ENCODE measurements at regions not wholly inside any gene's neighbourhood (a gene's known extent, or its start where the extent isn't known, plus 50 kb on each side); places are given as distances from the start of the nearest gene placed in this dataset.
"Not testable (repeated sequence)": the region's sequence is repeated elsewhere in the genome, so short reads cannot be mapped to it uniquely, and the experiment has no call there.

DNA sequence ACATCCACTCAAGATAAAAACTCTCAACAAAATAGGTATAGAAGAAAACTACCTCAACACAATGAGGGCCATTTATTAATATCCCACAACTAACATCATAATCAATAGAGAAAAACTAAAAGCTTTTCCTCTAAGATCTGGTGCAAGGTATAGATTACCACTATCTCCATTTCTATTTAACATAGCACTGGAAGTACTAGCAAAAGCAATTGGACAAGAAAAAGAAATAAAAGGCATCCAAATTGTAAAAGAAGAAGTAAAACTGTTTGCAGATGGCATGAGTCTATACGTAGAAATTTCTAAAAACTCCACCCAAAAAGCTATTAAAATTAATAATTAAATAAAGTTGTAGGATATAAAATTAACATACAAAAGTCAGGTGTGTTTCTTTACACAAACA lies 230.8 kb upstream of the PRSS16 start:
- Histone ChIP-seq H3K9ac (ENCODE audit: insufficient read depth in 1 of 2, low read length in 2 of 2) (no peak overlapping the region), H3K9me3 (ENCODE audit: control insufficient read depth in 4 of 4, insufficient read depth in 3 of 4, low read length in 3 of 4) (peaks cover 0 to 5% (median 2%) of the 10 kb centered on the region in 4 donors), H3K27me3 (ENCODE audit: control insufficient read depth in 3 of 3, insufficient read depth in 3 of 3, low read length in 2 of 3) (no peaks in the 10 kb centered on the region), H3K27ac (ENCODE audit: low read depth in 1 of 2, low read length in 1 of 2) (no peak overlapping the region), H3K36me3 (ENCODE audit: control insufficient read depth in 4 of 4, insufficient read depth in 4 of 4, low read length in 4 of 4) (no peaks in the 10 kb centered on the region), H3K4me1 (ENCODE audit: control insufficient read depth in 5 of 5, insufficient read depth in 5 of 5, low read length in 5 of 5) (peaks cover 0 to 3% (median 0%) of the 10 kb centered on the region in 5 donors), H3K4me3 (no peak overlapping the region)
- TF ChIP-seq, protein P1, sequence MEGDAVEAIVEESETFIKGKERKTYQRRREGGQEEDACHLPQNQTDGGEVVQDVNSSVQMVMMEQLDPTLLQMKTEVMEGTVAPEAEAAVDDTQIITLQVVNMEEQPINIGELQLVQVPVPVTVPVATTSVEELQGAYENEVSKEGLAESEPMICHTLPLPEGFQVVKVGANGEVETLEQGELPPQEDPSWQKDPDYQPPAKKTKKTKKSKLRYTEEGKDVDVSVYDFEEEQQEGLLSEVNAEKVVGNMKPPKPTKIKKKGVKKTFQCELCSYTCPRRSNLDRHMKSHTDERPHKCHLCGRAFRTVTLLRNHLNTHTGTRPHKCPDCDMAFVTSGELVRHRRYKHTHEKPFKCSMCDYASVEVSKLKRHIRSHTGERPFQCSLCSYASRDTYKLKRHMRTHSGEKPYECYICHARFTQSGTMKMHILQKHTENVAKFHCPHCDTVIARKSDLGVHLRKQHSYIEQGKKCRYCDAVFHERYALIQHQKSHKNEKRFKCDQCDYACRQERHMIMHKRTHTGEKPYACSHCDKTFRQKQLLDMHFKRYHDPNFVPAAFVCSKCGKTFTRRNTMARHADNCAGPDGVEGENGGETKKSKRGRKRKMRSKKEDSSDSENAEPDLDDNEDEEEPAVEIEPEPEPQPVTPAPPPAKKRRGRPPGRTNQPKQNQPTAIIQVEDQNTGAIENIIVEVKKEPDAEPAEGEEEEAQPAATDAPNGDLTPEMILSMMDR (IDR thresholded peaks at IDR 0.05; ENCODE audit: control extremely low read depth, extremely low read depth): no peak
- WGBS, 2 donors: 35 to 54% methylated on average over 1 of the region's 1 CpG
- DNase-seq (no peak), ATAC-seq (ENCODE audit: insufficient read depth, low FRiP score) (no peak)

GRCh38 chr6:27018401-27018800 lies 229.1 kb upstream of the PRSS16 start:
- H3K4me3 ChIP-seq; ATAC-seq (ENCODE audit: insufficient read depth, low FRiP score); H3K9me3 ChIP-seq (ENCODE audit: control insufficient read depth in 4 of 4, insufficient read depth in 3 of 4, low read length in 3 of 4); H3K4me1 ChIP-seq (ENCODE audit: control insufficient read depth in 5 of 5, insufficient read depth in 5 of 5, low read length in 5 of 5); H3K9ac ChIP-seq (ENCODE audit: insufficient read depth in 1 of 2, low read length in 2 of 2); H3K36me3 ChIP-seq (ENCODE audit: control insufficient read depth in 4 of 4, insufficient read depth in 4 of 4, low read length in 4 of 4); DNase-seq; H3K27ac ChIP-seq (ENCODE audit: low read depth in 1 of 2, low read length in 1 of 2); H3K27me3 ChIP-seq (ENCODE audit: control insufficient read depth in 3 of 3, insufficient read depth in 3 of 3, low read length in 2 of 3): not testable (repeated sequence)
- WGBS, 2 donors: 96% methylated on average over 6 of the region's 6 CpGs

- TF ChIP-seq, protein P1 (IDR thresholded peaks at IDR 0.05; ENCODE audit: control extremely low read depth, extremely low read depth): no peak
- DNase-seq: peak; percentile 91 to 95 (median 93)
- peak overlapping the region; percentile 78 to 98 for H3K9ac ChIP-seq (ENCODE audit: insufficient read depth in 1 of 2, low read length in 2 of 2)
- ATAC-seq (ENCODE audit: insufficient read depth, low FRiP score): peak; percentile 93
- peaks cover 0 to 3% (median 0%) of the 10 kb centered on the region in 5 donors for H3K4me1 ChIP-seq (ENCODE audit: control insufficient read depth in 5 of 5, insufficient read depth in 5 of 5, low read length in 5 of 5)
- H3K27ac ChIP-seq (ENCODE audit: low read depth in 1 of 2, low read length in 1 of 2): peak overlapping the region; percentile 81 to 96
- H3K9me3 ChIP-seq (ENCODE audit: control insufficient read depth in 4 of 4, insufficient read depth in 3 of 4, low read length in 3 of 4): peaks cover 0 to 6% (median 2%) of the 10 kb centered on the region in 4 donors
- H3K4me3 ChIP-seq: peak overlapping the region; percentile 54
- whole genome bisulfite sequencing, 2 donors: 3 to 5% methylated on average over 58 of the region's 58 CpGs
- H3K27me3 ChIP-seq (ENCODE audit: control insufficient read depth in 3 of 3, insufficient read depth in 3 of 3, low read length in 2 of 3): no peaks in the 10 kb centered on the region
- peaks cover 0 to 1% (median 0%) of the 10 kb centered on the region in 4 donors for H3K36me3 ChIP-seq (ENCODE audit: control insufficient read depth in 4 of 4, insufficient read depth in 4 of 4, low read length in 4 of 4)
Measured at GRCh38 chr6:27019651-27020552, 227.6 kb upstream of the PRSS16 start.

DNA sequence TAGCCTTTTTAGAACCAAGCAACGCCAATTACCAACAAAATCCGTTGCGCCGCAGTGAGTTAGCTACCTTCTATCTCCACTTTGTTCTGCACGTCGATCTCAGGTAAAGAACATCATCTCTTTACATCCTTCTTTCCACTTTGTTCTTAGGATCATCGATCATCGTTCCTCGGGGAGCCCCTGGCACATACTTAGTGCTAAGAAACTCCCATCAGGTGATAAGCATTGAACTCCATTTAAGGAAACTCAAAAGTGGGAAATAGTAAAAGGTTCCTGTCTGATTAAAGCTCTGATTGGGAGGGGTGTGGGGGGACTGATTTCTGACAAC lies 227.0 kb upstream of the PRSS16 start:
- peak overlapping the region; percentile 78 to 98 for H3K9ac ChIP-seq (ENCODE audit: insufficient read depth in 1 of 2, low read length in 2 of 2)
- H3K27ac ChIP-seq (ENCODE audit: low read depth in 1 of 2, low read length in 1 of 2): peak overlapping the region in 1 of 2 donors; percentile 96
- peak overlapping the region; percentile 54 for H3K4me3 ChIP-seq

More for the DNA sequence above, 227.0 kb upstream of the PRSS16 start:
- H3K36me3 ChIP-seq (ENCODE audit: control insufficient read depth in 4 of 4, insufficient read depth in 4 of 4, low read length in 4 of 4): peaks cover 0 to 1% (median 0%) of the 10 kb centered on the region in 4 donors
- peaks cover 0 to 3% (median 0%) of the 10 kb centered on the region in 5 donors for H3K4me1 ChIP-seq (ENCODE audit: control insufficient read depth in 5 of 5, insufficient read depth in 5 of 5, low read length in 5 of 5)
- no peak for ATAC-seq (ENCODE audit: insufficient read depth, low FRiP score)
- WGBS, 2 donors: 59 to 67% methylated on average over 9 of the region's 9 CpGs
- H3K27me3 ChIP-seq (ENCODE audit: control insufficient read depth in 3 of 3, insufficient read depth in 3 of 3, low read length in 2 of 3): no peaks in the 10 kb centered on the region
- peak in 1 of 3 donors; percentile 2 for DNase-seq
- H3K9me3 ChIP-seq (ENCODE audit: control insufficient read depth in 4 of 4, insufficient read depth in 3 of 4, low read length in 3 of 4): peaks cover 0 to 6% (median 2%) of the 10 kb centered on the region in 4 donors
- TF ChIP-seq, protein P1 (IDR thresholded peaks at IDR 0.05; ENCODE audit: control extremely low read depth, extremely low read depth): no peak

Data from lung (tissue), 11 donors.